HG03139 (cell line): ENCODE measurements at regions not wholly inside any gene's neighbourhood (a gene's known extent, or its start where the extent isn't known, plus 50 kb on each side); places are given as distances from the start of the nearest gene placed in this dataset.
"Not testable (repeated sequence)": the region's sequence is repeated elsewhere in the genome, so short reads cannot be mapped to it uniquely, and the experiment has no call there.

Experiments used
- ATAC-seq: cut with Tn5 transposase; IDR thresholded peaks from one replicate; pipeline ENCODE4 v1.9.1; 2021; ENCODE audit not compliant: unreplicated experiment

DNA sequence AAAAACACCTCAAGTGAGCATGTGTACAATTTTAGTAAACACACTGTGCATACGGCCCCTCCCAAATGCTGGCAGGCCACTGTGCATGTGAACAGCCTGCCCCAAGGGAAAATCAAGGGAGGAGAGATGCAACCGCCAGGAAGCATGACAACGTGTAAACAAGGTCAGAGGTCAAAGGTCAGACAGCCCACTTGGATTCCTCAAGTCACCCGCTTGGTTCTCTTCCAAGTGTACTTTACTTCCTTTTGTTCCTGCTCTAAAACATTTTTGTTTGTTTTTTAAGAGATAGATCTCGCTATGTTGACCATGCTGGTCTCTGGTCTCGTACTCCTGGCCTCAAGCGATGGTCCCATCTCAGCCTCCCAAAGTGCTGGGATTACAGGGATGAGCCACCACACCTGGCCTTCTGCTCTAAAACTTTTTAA lies 126.7 kb upstream of the SHB start:
- ATAC-seq = no peak

- no peak for ATAC-seq
Observed at GRCh38 chr9:38194870-38195269, 125.8 kb upstream of the SHB start.

GRCh38 chr9:38192731-38193265 lies 123.8 kb upstream of the SHB start:
- no peak for ATAC-seq

- no peak for ATAC-seq
Observed at GRCh38 chr9:38186404-38187115, 117.5 kb upstream of the SHB start.

DNA sequence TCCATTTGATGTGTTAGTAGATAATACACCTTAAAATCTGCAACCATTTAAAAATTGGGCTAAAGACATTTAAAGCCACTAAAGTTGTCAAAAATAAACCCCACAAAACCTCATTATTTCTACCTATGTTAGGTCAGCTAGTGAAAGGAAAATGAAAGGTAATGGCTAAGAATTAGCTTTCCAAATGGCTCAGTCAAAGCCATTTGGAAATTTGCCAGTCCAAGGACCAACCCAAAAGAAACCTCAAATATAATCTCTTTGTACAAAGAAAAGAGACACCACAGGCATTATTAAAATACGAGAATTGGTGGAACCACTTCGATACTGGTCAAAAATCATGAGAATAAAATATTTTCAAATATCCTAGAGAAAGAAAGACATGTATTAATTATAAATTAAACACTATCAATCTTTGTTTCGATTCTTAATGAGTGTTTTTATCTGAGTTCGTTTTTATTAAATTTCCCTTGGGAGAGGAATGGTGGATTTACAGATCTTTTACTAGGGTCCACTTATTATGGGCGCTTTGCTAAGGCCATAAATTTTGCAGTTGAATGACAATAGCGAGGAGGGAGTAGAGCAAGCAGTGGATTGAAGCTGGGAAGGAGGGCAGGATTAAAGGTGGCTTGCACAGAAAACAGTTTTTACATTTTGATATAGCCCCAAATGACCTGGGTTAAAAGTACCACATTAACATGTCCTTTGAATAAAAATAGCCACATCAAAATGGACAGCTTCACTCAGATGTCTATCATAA lies 116.8 kb upstream of the SHB start:
- no peak for ATAC-seq

DNA sequence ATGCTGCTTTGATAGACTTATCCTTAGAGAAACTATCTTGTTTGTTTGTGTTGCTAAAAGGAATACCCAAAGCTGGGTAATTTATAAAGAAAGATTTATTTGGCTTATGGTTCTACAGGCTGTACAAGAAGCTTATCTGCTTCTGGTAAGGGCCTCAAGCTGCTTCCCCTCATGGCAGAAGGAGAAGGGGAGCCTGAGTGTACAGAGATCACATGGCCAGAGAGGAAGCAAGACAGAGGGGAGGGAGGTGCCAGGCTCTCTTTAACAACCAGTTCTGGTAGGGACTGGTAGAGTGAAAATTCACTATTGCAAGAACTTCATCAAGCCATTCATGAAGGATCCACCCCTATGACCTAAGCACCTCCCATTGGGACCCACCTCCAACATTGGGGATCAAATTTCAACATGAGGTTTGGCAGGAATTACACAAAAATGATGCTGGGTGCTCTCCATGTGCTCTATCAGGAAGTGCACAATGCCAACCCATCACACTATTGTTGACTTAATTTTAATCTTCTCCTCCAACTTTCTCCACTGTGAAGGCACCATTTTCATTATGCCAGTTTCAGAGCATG lies 115.1 kb upstream of the SHB start:
- no peak for ATAC-seq

GRCh38 chr9:38182321-38182720 lies 113.3 kb upstream of the SHB start:
- no peak for ATAC-seq

- ATAC-seq = no peak
Observed at GRCh38 chr9:38181866-38182265, 112.8 kb upstream of the SHB start.

DNA sequence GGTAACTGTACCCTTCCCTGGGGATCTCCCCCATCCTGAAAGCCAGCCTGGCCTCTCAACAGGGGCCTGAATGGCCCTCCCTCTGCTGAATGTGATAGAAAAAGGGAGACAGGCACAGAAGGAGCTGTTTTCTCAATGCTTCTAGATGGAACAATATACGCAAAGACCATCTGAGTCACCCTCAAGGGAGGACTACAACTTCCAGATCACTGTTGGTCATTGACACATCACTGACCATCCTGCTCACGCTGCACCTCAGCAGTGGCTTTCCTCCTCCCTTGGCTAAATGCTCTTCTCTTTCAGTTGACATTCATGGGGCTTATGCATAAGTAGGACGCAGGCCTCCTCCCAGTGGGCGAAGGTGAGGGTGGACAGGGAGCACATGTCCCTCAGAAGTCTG lies 112.2 kb upstream of the SHB start:
- no peak for ATAC-seq

- ATAC-seq = no peak
Observed at GRCh38 chr9:38180656-38181055, 111.6 kb upstream of the SHB start.

GRCh38 chr9:38179965-38180364 lies 110.9 kb upstream of the SHB start:
- no peak for ATAC-seq

DNA sequence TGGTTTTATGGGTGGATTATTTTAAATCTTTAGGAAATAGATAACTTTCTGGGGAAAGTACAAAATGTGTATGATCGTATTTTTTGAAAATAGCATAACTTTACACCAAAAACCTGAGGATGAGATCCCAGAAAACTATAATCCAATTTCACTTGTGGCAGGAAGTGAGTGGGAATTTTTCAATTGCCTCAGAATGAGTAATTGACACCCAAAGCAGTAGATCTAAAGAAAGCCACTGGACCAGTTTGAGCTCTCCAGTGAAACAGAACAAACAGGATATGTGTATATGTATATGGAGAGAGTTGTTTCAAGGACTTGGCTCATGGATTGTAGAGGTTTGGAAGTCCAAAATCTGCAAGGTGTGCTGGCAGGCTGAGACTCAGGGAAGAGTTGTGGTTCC lies 109.2 kb upstream of the SHB start:
- ATAC-seq = no peak

DNA sequence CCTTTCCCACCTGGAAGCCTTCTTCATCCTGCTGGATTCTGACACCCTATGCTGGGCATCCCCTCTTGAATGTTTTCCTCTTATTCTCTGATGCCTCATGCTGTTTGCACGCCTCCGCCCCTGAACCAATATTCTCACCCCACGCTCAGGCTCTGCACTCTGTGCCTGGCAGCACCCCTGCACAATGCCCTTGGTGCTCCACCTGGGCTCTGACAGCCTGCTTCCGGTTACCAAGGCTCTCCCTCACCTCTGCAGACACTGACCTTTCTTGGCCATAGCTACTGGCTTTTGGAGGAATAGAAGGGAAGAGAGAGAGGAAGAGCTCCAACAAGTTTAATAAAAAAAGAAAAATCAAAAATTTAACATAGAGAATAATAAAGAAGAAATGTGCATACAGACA lies 108.7 kb upstream of the SHB start:
- ATAC-seq = no peak

DNA sequence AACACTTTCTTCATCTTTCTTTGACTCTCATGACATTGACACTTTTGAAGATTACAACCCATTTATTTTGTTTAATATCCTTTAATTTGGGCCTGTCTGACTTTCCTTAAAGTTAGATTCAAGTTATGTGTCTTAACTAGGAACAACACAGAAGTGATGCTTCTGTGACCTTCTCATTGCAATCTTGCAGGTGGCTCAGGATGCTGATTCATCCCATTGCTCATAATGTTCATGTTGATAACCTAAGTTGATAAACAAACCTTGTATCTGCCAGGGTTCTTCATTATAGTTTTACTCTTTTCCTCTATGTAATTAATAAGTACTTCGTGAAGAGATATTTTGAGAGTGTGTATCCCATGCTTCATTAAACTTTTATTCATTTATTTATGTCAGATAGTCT lies 107.2 kb upstream of the SHB start:
- no peak for ATAC-seq

DNA sequence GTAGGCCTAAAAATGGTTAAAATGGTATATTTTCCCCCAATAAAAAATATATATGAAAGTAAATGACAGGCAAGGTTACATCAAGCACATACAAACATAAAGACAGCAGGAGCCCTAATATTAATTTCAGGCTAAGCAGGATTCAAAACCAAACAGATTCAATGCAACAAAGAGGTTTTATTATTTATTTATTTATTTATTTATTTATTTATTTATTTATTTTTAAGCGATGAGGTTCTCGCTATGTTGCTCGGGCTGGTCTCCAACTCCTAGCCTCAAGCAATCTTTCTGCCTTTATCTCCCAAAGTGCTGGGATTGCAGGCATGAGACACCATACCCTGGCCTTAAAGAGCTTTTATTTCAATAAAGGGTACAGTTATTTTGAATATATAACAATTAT lies 106.4 kb upstream of the SHB start:
- ATAC-seq = no peak

DNA sequence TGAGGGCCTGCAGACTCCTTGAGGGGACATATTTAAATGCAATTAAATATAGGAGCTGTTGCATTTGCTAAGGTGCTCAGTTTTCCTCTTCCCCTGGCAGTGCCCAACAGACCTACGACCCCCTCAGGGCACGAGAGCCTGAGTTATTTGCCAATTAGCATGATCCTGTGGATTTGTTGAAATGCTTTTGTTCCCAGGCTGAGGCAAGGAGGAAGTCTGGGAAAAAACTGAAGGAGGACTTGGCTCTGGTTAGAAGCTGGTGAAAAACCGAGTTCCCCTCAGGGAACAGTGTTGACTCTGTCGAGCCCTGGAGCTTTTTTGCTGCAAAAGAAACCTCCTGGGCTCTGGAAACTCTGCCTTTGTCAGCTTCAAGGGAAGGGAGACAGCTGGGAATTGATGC lies 103.6 kb upstream of the SHB start:
- ATAC-seq = no peak

DNA sequence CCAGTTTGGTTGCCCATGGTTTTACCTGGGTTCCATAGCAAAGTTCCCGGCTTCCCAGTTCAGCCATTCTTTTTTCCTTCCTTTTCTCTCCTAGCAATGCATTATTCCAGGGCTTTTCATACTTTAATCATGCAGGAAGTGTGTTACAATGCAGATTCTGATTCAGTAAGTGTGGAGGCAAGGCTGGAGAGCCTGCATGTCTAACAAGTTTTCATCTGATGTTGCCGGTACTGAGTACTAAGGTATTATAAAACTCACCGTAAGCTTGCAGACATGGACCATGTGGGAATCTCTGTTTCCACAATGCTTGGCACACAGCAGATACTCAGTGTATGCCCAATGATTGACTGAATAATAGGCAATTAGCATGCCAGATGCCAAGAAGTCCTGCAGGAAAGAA lies 102.9 kb upstream of the SHB start:
- ATAC-seq = no peak

DNA sequence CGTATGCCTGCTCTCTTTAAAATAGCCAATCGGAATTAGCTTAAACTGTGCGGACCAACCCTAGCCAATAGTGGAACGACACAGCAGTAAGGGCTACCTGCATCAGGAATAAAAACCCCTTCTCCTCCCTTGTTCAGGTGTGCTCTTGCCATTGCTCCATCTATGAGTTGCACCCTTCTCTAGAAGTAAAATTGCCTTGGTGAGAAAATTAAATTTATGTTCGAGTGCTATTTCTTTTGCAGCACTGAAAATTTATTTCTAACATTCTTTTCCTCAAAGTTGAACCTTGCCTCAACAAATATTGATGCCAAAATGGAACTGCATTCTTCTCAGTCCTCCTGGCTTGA lies 102.5 kb upstream of the SHB start:
- no peak for ATAC-seq

DNA sequence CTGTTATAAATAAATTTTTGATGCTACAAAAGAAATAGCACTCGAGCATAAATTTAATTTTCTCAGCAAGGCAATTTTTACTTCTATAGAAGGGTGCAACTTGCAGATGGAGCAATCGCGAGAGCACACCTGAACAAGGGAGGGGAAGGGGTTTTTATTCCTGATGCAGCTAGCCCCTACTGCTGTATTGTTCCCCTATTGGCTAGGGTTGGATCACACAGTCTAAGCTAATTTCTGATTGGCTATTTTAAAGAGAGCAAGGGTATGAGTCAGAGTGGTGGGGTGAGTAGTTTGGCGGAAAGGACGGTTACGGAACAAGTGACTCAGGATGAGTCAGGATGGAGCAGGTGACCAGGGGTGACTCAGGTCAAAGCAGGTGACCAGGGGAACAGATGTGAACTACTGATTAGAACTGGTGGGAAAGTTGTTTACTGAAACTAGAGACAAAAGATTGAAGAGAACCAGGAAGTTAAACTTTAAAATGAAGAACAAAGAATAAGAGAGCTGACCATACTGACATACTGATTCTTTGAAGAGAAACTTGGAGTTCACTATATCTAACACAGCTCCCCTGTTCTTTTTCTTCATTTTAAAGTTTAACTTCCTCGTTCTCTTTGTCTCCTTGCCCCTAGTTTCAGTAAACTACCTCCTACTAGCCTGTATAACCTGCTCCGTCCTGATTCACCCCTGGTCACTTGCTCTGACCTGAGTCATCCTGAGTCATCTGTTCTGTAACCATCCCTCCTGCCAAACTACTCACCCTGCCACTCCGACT lies 101.9 kb upstream of the SHB start:
- ATAC-seq = not testable (repeated sequence)

GRCh38 chr9:38170155-38170554 lies 101.1 kb upstream of the SHB start:
- ATAC-seq = not testable (repeated sequence)

GRCh38 chr9:38166501-38166900 lies 97.5 kb upstream of the SHB start:
- no peak for ATAC-seq
